Kidney tubule cell (primary cell): ENCODE measurements at regions not wholly inside any gene's neighbourhood (a gene's known extent, or its start where the extent isn't known, plus 50 kb on each side); places are given as distances from the start of the nearest gene placed in this dataset.

ENCODE experiments used
- DNase-seq: peaks from one replicate; pipeline ENCODE4 v3.0.0-alpha.2; 2018; ENCODE audit warnings: low spot score

DNA sequence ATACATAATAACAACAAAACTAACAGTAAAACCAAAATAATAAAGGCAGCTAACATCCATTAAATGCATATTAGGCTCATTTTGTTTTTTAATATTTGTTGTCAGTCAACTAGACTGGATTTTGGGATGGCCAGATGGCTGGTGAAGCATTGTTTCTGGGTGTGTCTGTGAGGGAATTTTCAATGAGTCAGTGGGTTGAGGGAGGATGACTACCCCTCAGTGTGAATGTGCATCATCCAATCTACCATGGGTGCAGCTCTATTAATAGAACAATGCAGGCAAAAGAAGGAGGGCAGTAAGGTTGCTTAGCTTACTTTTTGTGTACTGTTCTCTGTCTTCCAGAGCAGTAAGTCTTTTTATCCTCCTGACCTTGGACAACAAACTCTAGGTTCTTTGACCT is 484.2 kb upstream of the HS3ST1 start:
- DNase-seq: peak; percentile 74

DNA sequence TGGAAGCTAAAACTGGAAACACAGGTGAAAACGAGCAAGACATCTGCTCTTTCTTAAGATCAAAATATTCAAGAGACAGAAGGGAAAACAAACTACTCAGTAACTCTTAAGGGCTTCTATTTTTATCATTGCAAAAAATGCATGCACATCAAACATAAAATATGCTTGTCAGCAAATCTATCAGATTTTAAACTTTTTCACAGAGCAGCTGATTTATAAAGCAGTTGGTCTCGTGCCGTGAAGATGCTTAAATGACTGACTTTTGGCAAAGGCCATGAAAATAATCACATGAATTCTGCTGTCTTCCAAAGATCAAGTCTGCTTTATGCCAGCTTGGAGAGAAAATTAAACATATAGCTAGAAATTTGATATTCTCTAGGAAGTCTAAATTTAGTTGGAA is 482.1 kb upstream of the HS3ST1 start:
- no peak for DNase-seq

DNA sequence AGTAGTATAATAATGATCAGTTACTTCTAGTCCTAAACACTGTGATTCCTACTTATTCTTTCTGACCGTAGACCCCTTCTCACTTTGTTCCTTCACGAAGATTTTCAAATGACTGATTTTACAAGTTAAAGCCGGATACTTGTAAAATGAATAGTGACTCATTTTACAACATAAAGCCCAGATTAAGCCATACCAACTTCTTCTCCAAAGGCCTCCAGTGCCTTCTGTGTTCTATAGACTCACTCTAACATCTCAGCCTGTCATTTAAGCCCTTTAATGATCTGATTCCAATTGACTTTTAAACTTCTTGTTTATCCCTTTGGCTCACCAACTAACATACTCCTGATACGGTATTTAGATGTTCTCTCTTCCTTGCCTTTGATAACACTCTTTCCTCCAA is 480.0 kb upstream of the HS3ST1 start:
- DNase-seq: no peak

DNA sequence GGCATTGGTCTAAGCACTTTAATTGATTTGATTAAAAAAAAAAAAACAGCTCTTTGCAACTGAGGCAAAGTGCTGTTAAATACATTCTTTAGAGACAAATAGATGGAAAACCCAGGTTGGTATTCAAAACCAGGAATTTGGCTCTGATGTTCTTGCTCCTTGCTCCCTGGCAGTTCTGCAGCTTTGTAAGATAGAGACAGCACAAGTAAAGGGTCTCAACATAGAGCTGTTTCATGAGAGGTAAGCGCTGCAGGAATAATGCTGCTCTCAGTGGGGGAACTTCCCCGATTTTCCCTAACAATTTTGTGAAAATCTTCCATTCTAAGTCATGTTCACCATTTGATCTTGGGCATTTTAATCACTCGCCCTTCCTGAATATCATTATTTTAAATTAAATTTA is 479.5 kb upstream of the HS3ST1 start:
- no peak for DNase-seq

DNA sequence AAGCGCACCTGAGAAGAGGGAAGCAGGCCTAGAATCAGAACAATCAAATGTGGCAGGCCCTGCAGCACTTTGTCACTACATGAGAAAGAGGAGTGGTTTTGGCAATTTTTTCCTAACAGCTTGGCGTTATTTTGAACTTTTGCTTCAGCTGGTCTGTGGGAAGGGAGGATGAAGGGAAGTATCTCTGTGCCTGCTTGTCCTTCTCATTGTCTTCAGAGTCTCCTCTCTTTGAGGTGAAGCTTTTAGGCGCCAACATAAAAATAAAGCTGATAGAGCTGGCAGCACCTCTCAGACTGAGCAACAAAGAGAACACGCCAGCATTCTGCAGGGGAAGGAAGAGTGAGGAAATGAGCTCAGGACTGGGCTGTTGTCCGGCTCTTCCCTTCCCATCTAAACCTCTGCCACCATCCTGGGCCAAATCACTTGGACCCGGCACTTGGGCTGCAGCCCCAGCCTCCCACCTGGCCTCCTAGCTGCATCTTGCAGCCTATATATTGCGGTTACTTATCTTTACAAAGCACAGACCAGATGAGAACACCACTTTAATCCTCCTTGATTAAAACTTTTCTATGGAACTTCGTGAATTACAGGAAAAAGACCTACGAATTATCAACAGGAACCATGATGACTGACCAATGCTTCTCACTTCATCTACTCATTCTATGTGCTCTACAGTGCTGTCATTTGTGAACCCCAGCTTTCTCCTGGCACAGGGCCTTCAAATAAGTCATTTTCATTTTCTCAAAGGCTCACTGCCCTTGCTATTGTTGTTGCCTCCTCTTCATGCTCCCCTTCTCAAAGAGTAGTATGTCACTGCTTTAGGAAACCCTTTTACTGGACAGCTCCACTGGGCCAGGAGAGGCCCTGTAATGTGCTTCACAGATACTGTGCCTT is 476.4 kb upstream of the HS3ST1 start:
- DNase-seq: no peak

DNA sequence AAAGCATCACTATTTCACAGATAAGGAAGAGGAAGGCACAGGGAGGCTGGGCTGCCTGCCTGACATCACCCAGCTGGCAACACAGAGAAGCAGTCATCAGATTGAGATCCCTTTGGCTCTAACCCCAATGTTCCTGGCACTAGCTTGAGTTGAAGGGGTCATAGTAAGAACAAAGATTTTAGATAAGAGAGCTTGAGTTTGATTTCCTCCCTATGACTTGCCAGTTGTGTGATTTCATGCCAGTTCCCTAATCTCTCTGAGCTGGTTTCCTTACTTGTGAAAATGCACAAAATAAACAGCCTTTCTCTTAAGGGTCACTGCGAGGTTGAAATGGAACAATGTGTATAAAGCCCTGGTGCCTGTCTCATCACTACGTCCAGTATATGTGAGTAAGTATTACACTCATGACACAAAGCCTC is 475.4 kb upstream of the HS3ST1 start:
- DNase-seq: no peak

DNA sequence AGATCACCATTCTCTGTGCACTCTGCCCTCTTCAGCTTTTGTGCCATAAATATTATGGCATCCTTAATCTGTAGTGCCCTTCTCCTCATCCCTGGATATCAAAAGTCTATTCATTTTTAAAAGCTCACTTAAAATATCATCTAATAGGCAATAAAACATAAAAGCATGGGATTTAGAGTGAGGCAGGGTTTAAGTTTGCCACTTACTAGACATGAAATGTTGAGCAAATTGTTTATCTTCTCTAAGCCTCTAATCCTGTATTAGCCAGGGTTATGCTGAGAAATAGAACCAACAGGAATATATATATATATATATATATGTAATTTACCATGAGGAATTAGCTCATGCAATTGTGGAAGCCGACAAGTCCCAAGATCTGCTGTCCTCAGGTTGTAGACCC is 472.4 kb upstream of the HS3ST1 start:
- no peak for DNase-seq

DNA sequence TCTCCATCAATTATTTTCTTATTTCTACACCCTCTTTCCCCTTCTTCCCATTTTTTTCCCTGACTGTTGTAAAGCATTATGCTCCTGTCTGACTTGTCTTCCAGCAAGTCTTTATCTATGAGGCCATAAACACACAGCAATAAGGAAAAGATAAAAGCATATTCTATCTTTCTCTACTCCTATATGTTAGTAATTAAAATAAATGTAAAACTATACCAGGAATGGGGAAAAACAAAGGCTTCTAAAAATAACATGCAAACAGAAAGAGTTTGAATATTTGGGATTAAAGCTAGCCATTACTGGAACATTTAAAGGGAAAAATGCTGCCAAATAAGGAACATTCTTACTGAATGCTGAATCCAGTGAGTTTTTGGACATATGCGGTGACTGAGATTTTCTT is 471.7 kb upstream of the HS3ST1 start:
- DNase-seq: no peak

DNA sequence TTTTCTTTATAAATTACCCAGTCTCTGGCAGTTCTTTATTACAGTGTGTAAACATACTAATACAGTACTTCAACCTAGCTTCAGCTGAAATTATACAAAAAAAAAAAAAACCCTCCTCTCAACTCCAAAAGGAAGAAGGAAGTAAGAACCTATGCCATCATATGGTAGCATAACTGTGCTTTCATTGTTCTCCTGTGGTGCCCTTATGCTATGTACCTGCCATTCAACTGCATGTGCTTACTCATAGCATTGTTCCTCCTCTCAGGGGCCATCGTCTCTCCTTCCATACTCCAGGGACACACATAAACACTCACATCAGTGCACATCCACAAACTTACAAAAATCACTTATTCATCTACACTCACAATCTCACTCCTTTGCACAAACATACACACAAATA is 470.1 kb upstream of the HS3ST1 start:
- no peak for DNase-seq

DNA sequence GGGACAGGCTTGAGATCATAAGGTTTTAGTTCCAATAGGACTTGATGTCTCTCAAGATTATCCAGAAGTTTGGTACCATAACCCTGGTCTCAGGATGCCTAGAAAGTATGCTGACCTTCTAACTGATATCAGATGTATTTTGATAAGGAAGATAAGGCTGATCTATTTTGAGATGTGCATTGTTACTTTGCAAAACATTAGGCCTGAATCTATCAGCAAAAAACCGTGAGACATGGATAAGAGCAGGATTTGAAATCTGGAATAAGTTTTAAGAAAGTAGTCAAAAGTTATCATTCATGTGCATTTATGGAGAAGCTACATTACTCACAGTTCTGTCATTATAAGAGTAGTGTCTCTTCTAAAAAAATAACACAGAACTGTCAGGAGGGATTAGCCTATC is 467.1 kb upstream of the HS3ST1 start:
- DNase-seq: no peak

DNA sequence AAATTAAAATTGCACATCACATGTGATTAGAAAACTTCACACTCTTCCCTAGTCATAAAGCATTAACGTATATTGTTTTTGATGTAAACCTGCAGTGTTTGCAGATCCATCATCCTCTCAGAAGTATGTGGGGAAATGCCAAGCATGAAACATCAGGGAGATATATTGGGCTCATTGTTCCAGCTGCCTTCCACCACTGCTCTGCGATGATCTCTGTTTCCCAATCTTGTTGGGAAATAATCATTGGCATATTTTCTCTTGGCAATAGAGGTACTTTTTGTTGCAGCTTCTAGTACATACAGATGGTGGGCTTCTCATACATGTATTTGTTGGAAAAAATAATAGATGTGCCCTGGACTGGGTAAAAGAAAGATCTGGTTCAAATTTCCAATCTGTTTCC is 466.3 kb upstream of the HS3ST1 start:
- no peak for DNase-seq

DNA sequence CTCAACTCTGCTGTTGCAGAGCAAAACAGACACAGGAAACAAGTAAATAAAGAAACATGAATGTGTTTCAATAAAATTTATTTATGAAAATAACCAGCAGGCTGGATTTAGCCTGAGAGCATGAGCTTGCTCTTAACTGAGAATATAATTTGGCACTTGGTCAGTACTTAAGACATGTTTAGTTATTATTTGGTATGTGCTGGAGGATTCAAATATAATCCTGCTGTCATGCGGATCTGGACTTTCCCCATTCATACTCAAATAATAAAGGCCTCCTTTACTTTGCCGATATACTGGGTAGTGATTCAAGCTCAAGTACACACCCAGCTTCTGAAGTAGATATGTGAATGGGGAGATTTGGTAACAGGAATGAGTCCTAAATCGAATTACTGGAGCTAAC is 465.5 kb upstream of the HS3ST1 start:
- DNase-seq: no peak

DNA sequence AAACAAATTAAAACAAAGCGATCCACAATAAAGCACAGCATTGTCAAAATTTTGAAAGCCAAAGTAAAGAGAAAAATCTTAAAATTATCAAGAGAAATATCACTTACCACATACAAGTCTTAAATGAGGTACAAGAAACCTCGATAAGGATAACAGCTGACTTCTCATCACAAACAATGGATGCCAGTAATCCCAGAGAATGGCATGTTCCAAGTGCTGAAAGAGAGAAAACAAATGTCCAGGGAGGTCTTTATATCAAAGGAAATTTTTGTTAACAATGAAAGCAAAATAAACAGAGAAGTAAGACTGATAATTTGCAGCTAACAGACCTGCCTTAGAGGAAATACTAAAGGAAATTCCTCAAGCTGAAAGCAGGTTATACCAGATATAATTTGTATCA is 460.4 kb upstream of the HS3ST1 start:
- DNase-seq: no peak

DNA sequence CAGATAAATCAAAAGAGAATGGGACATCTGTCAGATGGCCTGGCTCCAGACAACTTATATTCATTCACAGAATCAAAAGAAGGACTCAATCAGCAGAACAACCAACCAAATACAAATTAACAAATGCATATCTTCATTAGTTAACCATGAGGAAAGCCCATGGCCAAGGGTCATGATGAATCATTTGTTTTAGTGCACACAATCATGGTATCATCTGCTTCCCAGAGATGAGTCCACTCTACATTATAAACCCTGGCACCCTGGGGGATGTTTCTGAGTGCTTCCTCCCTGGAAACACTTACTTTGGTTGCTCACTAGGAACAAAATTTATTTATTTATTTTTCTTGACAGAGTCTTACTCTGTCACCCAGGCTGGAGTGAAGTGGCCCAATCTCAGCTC is 453.3 kb upstream of the HS3ST1 start:
- peak; percentile 26 for DNase-seq

DNA sequence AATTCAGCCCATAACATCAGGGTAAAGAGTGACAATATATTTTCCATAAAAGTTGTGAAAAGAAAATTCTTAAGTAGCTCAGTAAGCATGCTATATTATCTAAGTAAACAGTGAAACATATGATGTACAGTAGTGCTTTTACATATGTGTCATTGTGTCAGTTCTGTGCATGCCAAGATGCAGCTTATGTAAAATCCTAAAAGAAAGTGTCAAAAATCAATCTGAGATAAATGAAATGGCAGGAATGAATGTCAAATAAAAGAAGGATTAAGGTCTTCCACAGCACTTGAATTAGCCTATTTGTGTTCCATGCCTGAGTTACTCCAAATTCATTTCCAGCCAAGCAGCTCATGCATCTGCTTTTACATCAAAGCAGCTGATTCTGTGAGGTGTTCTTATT is 452.7 kb upstream of the HS3ST1 start:
- DNase-seq: no peak

DNA sequence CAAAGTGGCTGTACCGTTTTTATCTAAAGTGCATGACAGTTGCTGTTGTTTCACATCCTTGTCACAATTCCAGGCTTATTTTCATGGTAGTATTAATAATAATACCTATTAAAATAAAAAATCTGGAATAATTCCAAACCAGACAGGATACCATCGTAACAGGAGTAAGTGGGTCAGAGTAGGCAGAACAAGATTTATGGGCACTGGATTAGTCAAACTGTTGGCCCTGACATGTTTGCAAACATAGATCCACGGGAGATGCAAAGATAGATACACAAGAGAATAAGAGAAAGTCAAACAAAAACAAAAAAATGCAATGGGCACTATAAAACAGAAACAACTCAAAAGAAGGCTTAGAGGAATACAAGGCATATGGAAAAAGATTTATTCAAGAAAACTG is 449.5 kb upstream of the HS3ST1 start:
- DNase-seq: no peak

DNA sequence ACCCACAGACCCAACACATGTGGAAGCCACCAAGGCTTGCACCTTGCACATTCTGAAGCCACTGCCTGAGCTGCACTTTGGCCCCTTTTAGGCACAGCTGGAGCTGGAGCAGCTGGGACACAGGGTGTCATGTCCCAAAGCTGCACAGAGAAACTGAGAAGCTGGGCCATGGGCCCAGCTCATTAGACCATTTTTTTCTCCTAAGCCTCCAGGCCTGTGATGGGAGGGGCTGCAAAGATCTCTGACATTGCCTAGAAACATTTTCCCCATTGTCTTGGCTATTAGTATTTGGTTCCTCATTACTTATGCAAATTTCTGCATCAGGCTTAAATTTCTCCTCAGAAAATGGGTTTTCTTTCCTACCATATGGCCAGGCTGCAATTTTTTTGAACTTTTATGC is 447.4 kb upstream of the HS3ST1 start:
- DNase-seq: no peak

DNA sequence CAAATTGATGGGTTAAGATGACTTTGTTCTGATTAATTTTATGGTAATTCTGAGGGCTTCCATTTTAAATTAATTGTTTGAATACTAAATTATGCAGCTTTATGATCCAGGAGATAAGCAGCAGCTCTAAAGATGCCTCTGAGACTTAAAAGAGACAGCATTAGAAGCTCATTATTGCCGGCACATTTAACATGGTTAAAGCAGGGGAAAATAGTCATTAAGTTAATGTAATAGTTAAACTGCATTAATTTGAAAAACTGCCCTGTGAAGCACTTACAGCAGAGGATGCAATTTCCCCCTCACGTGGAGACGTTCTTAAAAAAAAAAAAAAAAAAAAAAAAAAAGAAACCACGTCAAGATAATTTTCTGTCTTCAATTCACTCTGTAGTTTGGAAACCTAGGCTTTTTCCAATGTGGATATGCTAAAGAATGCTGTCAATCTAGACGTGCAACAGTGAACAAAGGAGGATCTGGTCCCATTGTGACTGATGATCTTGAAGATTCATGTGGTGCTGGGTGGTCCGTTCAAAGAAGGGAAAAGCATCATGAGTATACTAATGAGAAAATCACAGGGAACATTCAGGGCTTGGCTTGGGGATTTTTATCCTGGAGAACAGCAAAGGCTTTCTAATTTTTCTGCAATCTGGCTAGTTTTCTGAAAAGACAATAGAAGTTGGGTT is 440.6 kb upstream of the HS3ST1 start:
- no peak for DNase-seq

DNA sequence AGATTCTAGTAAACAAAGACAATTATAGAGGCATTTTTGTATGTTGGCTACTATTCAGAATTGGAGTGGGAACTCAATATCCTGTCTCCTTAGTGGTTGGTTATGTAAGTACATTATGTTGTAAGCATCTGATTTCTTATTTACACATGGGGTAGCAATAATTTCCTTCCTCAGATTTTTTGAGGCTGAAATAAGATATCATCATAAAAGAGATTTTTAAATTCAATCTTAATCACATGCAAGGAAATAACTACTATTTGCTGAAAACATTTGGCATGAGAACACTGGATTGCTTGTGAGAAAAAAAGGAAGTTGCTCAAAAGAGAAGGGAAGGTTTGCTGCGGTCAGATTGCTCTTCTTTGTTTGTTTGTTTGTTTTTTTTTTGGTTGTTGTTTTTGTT is 437.7 kb upstream of the HS3ST1 start:
- DNase-seq: no peak

DNA sequence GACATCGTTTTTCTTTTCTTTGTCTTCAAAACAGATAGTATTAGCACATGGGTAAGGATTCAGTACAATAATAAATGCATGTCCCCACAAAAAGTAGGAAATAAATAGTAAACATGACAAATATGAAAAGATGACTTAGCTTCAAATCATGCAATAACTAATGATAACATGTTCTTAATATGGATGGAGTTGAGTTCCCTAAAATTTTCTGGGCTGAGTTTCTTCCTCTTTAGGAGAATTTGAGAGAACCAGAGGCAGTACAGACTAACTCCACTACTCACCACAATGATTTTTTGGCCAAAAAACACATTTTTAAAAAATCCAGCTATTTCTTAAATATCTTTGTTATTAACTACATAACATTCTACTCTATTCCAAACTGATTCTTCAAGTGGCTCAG is 432.3 kb upstream of the HS3ST1 start:
- DNase-seq: no peak

DNA sequence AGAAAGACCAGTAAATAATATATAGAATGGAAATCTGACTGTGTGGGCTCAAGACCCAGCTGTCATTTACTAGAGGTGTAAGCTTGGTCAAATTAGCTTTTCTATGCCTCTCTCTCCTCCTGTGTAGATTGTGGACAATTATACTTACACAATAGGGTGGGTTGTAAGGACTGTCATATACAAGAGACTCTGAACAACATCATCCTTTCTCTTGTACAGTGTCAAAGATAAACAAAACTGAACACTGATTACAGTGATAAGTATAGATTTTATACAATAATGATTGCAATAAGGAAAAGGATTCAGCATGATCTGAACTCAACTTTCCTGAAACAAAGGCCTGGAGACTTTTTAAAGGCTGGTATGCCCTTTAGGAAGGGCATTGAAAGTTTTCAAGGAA is 429.2 kb upstream of the HS3ST1 start:
- no peak for DNase-seq

DNA sequence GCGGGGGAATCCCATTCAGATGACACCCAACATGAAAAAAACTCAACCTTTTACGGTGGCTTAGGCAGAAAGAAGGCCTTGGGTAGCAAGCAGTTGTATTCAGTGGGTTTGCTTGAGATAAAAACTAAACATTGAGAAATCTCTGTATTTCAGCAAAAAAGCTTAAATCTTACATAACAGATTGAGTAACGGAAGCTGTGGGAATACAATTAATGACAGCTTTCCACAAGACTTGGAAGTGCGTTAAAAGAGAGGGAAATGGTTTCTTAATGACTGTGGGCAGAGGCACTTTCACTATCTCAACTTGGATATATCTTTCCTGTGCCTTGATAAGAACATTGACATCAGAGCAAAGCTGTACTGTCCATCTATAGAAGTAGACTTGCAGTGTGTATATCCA is 418.5 kb upstream of the HS3ST1 start:
- DNase-seq: no peak

DNA sequence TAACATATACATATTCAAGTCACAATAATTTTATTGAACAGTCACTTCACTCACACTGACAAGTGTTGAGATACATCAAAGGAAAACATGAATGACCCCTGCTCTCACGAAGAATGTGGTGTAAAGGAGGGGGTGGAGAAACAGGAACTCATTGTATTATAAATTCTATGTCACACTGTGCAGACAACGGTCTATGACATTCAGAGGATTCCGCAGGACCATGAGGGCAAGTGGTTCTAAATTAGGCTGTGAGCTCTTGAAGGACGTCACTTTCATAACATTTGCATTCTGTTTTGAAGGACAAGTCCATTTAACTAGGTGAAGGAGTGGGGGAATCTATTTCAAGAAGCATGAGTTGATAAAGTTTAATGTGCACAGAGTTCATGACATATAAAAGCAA is 415.2 kb upstream of the HS3ST1 start:
- no peak for DNase-seq

DNA sequence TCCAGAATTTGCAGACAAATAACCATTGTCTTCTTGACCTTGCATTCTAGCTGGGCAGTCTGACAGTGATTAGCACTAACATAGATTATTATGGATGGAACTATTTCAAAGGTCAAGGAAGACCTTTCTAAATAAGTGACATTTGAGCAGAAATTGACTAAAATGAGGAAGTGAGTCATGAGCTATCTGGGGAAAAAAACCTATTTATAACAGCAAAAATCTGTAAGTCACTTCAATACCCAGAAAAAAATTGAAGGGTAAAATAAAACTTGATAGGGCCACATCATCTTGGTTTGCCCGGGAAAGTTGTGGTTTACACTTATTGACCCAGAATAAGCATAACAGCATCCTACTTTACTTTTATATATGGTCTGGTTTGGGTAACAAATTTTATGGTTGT is 414.6 kb upstream of the HS3ST1 start:
- no peak for DNase-seq
